Sigmoid colon (tissue), 6 donors: ENCODE measurements at regions not wholly inside any gene's neighbourhood (a gene's known extent, or its start where the extent isn't known, plus 50 kb on each side); places are given as distances from the start of the nearest gene placed in this dataset.
A peak's percentile ranks its signal among the peaks of the same experiment; 100 is the strongest.

Experiments
- DNase-seq: peaks from one replicate; pipeline ENCODE4 v3.0.0-alpha.2; 2019
- H3K27ac ChIP-seq, 4 donors: fragments of 200-600 bp; sonication (generic); one replicate each; pipeline ENCODE4 v1.5.1; 2016 to 2019; ENCODE audit warnings: mild to moderate bottlenecking in 1 of 4
- H3K27me3 ChIP-seq, 3 donors: fragments of 200-600 bp; sonication (generic); one replicate each; pipeline ENCODE4 v1.5.1; 2019; ENCODE audit warnings: mild to moderate bottlenecking in 1 of 3
- H3K36me3 ChIP-seq, 4 donors: fragments of 200-600 bp; sonication (generic); one replicate each; pipeline ENCODE4 v1.5.1; 2016 to 2019
- H3K4me1 ChIP-seq, 4 donors: fragments of 200-600 bp; sonication (generic); one replicate each; pipeline ENCODE4 v1.5.1; 2017 to 2019
- H3K4me3 ChIP-seq, 4 donors: fragments of 200-600 bp; sonication (generic); one replicate each; pipeline ENCODE4 v1.5.1; 2017 to 2019; ENCODE audit warnings: mild to moderate bottlenecking in 2 of 4, moderate library complexity in 1 of 4
- H3K9me3 ChIP-seq, 4 donors: fragments of 200-600 bp in 3 of 4; sonication (generic) in 3 of 4; one replicate each; pipeline versions ENCODE4 v1.5.1 to v1.6.1; 2013 to 2019
- CTCF ChIP-seq, 4 experiments: fragments of 450-650 bp in 3 of 4; fragments of 200-600 bp in 1 of 4; IDR thresholded peaks; one replicate each; pipeline ENCODE4 v1.5.1; 2016 to 2019; ENCODE audit warnings: antibody characterized with exemption in 4 of 4, mild to moderate bottlenecking in 3 of 4, moderate library complexity in 2 of 4
- EP300 ChIP-seq, 4 donors: sonication (generic); formaldehyde crosslinking; IDR thresholded peaks; one replicate each; pipeline ENCODE4 v1.6.1; 2017; ENCODE audit warnings: antibody characterized with exemption in 4 of 4
- POLR2A ChIP-seq, 2 donors: fragments of 450-650 bp; IDR thresholded peaks; one replicate each; pipeline ENCODE4 v1.6.1; 2016; ENCODE audit warnings: antibody characterized with exemption in 2 of 2, mild to moderate bottlenecking in 2 of 2, moderate library complexity in 2 of 2
- POLR2AphosphoS5 ChIP-seq, 4 donors: sonication (generic); formaldehyde crosslinking; IDR thresholded peaks; one replicate each; pipeline ENCODE4 v1.6.1; 2017; ENCODE audit warnings: antibody characterized with exemption in 4 of 4
- WGBS, 2 donors: extraction: QIAGEN DNeasy Blood & Tissue Kit; methylation state at CpG; one replicate each; pipeline ENCODE4 v1.1.7; 2013; 5-methylcytosine and 5-hydroxymethylcytosine counted together
- intact Hi-C: fragments of 100-400 bp; cut with DNase I; formaldehyde crosslinking; loops from one replicate; pipeline ENCODE4 v1.15.1; 2023
- donor health status: healthy with polysubstance abuse.
- donor health status: healthy.

GRCh38 chr2:122481244-122481622, 725.8 kb downstream of the TSN start:
- H3K4me1 ChIP-seq, result peaks cover 0 to 4% (median 1%) of the 10 kb centered on the region in 4 donors
- 75 to 91% methylated on average over 2 of the region's 2 CpGs for WGBS, 2 donors

GRCh38 chr2:122481717-122482116, 726.3 kb downstream of the TSN start:
- H3K4me1 ChIP-seq, result peaks cover 0 to 7% (median 3%) of the 10 kb centered on the region in 4 donors
- H3K9me3 ChIP-seq, result no peaks in the 10 kb centered on the region
- no peak overlapping the region for H3K4me3 ChIP-seq
- TF ChIP-seq POLR2AphosphoS5 (IDR thresholded peaks at IDR 0.05) (peak in 2 of 4 donors; percentile 46 to 65), POLR2A (IDR thresholded peaks at IDR 0.05) (no peak), EP300 (IDR thresholded peaks at IDR 0.05) (no peak), CTCF (IDR thresholded peaks at IDR 0.05) (no peak)
- DNase-seq, result no peak
- intact Hi-C loops, result no loop called here
- no peaks in the 10 kb centered on the region for H3K27me3 ChIP-seq
- H3K27ac ChIP-seq, result no peak overlapping the region
- H3K36me3 ChIP-seq, result no peaks in the 10 kb centered on the region

More at GRCh38 chr2:122481244-122481622, 725.8 kb downstream of the TSN start:
- no peak for TF ChIP-seq POLR2A (IDR thresholded peaks at IDR 0.05)
- TF ChIP-seq EP300 (IDR thresholded peaks at IDR 0.05), result no peak
- H3K27me3 ChIP-seq, result no peaks in the 10 kb centered on the region
- no peak for DNase-seq
- H3K36me3 ChIP-seq, result no peaks in the 10 kb centered on the region
- no peak overlapping the region for H3K4me3 ChIP-seq
- H3K27ac ChIP-seq, result no peak overlapping the region
- no peaks in the 10 kb centered on the region for H3K9me3 ChIP-seq
- intact Hi-C loops, result no loop called here

GRCh38 chr2:122486086-122486485, 730.6 kb downstream of the TSN start:
- H3K27ac ChIP-seq, result no peak overlapping the region
- peaks cover 0 to 15% (median 10%) of the 10 kb centered on the region in 4 donors for H3K4me1 ChIP-seq
- no peaks in the 10 kb centered on the region for H3K36me3 ChIP-seq
- H3K27me3 ChIP-seq, result no peaks in the 10 kb centered on the region
- no peaks in the 10 kb centered on the region for H3K9me3 ChIP-seq
- no peak overlapping the region for H3K4me3 ChIP-seq
- TF ChIP-seq POLR2A (IDR thresholded peaks at IDR 0.05), result no peak
- TF ChIP-seq CTCF (IDR thresholded peaks at IDR 0.05), result no peak
- TF ChIP-seq POLR2AphosphoS5 (IDR thresholded peaks at IDR 0.05), result no peak
- TF ChIP-seq EP300 (IDR thresholded peaks at IDR 0.05), result no peak
- intact Hi-C loops, result no loop called here
- DNase-seq, result no peak
- 78 to 84% methylated on average over 2 of the region's 2 CpGs for WGBS, 2 donors

- Histone ChIP-seq H3K4me1 (peaks cover 0 to 15% (median 10%) of the 10 kb centered on the region in 4 donors), H3K9me3 (no peaks in the 10 kb centered on the region), H3K27me3 (no peaks in the 10 kb centered on the region), H3K27ac (no peak overlapping the region), H3K4me3 (no peak overlapping the region), H3K36me3 (no peaks in the 10 kb centered on the region)
- intact Hi-C loops, result no loop called here
- 73 to 77% methylated on average over 3 of the region's 3 CpGs for WGBS, 2 donors
- DNase-seq, result no peak
- no peak for TF ChIP-seq EP300 (IDR thresholded peaks at IDR 0.05)
- no peak for TF ChIP-seq POLR2A (IDR thresholded peaks at IDR 0.05)
- TF ChIP-seq POLR2AphosphoS5 (IDR thresholded peaks at IDR 0.05), result no peak
- TF ChIP-seq CTCF (IDR thresholded peaks at IDR 0.05), result no peak
Observed at GRCh38 chr2:122486705-122487415, 731.4 kb downstream of the TSN start.

- DNase-seq, result no peak
- Histone ChIP-seq H3K27me3 (no peaks in the 10 kb centered on the region), H3K4me3 (no peak overlapping the region), H3K9me3 (no peaks in the 10 kb centered on the region), H3K36me3 (no peaks in the 10 kb centered on the region), H3K27ac (no peak overlapping the region), H3K4me1 (peaks cover 0 to 15% (median 10%) of the 10 kb centered on the region in 4 donors)
- TF ChIP-seq CTCF (IDR thresholded peaks at IDR 0.05) (no peak), EP300 (IDR thresholded peaks at IDR 0.05) (no peak), POLR2A (IDR thresholded peaks at IDR 0.05) (no peak), POLR2AphosphoS5 (IDR thresholded peaks at IDR 0.05) (no peak)
- WGBS, 2 donors, result 74 to 89% methylated on average over 2 of the region's 2 CpGs
- intact Hi-C loops, result no loop called here
Observed at GRCh38 chr2:122491011-122491410, 735.6 kb downstream of the TSN start.
